ENCODE measurements at regions not wholly inside any gene's neighbourhood (a gene's known extent, or its start where the extent isn't known, plus 50 kb on each side); places are given as distances from the start of the nearest gene placed in this dataset.

DNA sequence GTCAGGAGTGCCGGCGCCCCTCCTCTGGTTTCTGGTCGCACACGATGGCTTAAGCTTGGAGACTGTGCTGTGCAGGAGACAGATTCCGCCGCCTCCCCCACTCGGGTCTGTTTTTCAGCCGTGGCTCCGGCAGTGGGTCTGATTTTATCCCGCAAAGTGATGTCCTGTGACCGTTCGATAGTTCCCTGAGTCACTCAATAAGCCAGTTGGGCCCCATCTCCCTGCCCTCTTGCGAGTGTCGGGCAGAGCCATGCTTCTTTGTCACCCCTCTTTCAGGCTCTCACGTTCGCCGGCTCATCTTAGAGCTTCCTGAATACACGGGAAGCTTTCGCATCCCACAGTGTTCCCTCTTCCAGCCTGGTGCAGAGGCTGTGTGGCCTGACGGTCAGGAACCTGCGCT is 127.8 kb upstream of the RFLNA start:
- DNase-seq = no peak

- no peak for DNase-seq
Observed at GRCh38 chr12:124168016-124168786, 126.7 kb upstream of the RFLNA start.

- no peak for DNase-seq
Observed at GRCh38 chr12:124169577-124170284, 125.2 kb upstream of the RFLNA start.

DNA sequence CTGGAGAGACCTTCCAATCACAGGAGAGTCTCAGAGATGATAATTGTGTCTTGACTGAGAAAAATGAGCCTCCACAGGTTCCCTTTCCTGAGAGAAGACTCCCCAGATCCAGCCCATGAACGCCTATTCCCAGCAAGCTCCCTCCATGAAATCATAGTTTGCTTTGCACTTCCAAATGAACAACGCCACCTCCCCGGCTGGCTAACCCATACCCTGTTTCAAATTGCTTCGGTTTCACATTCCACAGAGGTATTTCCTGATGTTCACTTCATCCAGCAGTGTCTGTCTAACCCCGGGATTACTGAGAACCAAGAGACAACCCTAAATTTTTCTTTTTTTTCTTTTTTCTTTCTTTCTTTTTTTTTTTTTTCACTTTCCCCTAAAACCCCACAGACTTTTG is 124.1 kb upstream of the RFLNA start:
- DNase-seq = peak; percentile 70

- DNase-seq = peak; percentile 30
Observed at GRCh38 chr12:124171231-124171979, 123.5 kb upstream of the RFLNA start.

DNA sequence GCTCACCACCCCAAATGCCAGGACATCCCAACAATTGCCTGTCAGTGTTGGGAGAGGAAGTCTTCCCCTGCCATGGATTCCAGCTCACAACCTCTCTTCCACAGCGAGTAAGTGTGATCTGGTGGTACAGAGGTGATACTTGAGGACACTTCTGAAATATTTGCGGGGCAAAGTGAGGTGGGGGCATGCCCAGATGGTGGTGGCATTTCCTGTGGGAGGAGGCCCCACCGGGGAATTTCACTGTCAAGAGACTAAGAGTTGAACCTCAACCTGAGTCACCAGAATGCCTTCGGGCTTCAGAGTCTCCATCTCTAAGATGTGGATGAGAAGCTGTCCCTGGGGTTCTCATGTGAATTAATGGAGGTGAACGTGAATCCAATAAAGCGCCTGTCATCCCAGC is 122.3 kb upstream of the RFLNA start:
- peak; percentile 82 for DNase-seq

DNA sequence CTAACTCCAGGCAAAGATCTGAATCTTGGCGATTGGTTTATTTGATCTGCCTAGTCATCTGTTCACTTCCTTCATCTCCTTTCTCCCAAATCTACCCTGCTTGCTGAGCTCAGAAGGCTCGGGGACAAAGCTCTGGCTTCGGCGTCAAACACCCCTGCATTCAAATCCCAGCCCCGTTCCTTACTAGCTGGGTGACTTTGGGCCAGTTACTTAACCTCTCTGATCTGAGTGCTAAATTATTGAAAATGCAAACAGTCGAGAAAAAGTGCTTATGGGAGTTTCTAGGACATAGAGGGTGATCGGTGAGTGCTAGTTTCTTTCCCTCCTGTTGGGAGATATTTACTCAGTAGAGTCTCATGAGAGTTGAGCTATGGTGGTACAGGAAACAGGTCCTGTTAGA is 121.2 kb upstream of the RFLNA start:
- no peak for DNase-seq

- peak; percentile 68 for DNase-seq
Observed at GRCh38 chr12:124174451-124175348, 120.2 kb upstream of the RFLNA start.

- no peak for DNase-seq
Observed at GRCh38 chr12:124175704-124176103, 119.2 kb upstream of the RFLNA start.

GRCh38 chr12:124177276-124177950 is 117.5 kb upstream of the RFLNA start:
- DNase-seq = no peak

GRCh38 chr12:124177951-124178316 is 117.0 kb upstream of the RFLNA start:
- no peak for DNase-seq

DNA sequence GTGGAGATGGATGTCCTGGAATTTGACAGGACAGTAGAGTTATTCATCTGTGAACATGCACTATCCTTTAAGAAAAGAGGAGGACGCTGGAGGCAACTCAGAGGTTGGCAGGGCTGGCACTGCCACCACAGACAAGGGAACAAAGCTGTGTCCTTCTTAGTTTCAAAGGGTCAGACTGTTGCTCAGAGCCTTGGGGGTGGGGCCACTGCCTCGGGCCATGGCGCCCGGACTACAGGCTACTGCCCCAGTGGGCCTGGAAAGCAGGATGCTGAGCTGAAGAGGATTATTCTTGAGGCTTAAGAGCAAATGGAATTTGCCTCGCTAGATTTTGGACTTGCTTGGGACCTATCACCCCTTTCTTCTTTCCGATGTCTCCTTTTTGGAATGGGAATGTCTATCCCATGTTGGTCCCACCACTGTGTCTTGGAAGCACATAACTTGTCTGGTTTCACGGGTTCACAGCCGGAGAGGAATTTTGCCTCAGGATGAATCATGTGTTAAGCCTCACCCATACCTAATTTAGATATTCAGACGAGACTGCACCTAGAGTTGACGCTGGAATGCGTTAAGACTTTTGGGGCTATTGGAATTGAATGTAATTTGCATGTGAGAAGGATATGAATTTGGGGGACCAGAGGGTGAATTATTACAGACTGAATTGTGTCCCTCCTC is 114.8 kb upstream of the RFLNA start:
- DNase-seq = peak; percentile 60

GRCh38 chr12:124183172-124183571 is 111.7 kb upstream of the RFLNA start:
- no peak for DNase-seq

GRCh38 chr12:124184456-124184855 is 110.4 kb upstream of the RFLNA start:
- no peak for DNase-seq

DNA sequence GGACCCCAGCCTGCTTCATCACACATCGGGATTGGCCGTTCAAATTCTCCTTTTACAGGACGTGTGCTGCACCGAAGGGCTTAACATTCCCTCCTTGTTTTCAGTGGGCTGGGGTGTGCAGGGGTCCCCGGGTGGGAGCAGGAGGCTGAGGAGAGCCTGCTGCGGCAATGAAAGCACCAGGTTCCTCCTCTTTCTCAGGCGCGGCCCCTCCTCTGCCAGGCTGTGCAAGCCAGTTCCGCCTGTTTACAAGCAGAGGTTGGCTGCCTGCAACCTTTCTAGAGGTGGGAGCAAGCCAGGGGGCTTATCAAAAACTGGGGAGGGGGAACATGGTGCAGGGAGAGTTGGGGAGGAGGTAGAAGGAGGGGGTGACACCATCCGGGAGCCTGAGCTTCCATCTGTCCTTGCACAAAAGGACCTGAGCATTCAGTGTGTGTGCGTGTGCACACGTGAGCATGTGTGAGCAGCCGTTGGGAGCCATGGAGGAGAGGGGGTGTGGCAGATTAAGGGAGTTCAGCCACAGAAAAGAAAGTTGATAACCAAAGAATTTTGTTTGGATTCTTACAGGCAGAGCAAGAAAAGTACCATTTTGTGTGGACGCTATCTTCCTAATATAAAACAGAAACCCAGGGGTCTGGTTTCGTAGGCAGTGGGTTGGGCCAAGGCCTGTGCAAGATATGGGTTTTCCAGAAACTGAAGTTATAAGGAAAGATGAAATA is 108.8 kb upstream of the RFLNA start:
- no peak for DNase-seq

DNA sequence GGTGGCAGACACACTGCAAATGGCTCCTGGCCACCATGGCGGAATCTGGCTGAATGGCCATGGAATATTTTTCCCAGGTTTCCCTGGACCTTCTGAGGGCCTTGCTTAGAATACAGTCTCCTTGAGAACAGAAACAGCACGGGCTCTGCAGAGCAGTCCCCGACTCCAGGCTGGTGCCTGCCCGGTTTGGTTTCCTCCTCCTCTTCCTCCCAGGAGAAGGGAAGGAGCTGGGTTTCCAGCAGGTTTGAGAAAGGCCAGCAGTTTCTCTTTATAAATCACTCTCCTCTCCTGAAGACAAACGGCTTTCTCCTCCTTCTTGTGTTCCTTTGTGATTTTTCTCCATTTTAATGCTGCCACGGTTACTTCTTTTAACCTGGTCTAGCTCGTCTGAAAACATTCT is 106.8 kb upstream of the RFLNA start:
- no peak for DNase-seq

DNA sequence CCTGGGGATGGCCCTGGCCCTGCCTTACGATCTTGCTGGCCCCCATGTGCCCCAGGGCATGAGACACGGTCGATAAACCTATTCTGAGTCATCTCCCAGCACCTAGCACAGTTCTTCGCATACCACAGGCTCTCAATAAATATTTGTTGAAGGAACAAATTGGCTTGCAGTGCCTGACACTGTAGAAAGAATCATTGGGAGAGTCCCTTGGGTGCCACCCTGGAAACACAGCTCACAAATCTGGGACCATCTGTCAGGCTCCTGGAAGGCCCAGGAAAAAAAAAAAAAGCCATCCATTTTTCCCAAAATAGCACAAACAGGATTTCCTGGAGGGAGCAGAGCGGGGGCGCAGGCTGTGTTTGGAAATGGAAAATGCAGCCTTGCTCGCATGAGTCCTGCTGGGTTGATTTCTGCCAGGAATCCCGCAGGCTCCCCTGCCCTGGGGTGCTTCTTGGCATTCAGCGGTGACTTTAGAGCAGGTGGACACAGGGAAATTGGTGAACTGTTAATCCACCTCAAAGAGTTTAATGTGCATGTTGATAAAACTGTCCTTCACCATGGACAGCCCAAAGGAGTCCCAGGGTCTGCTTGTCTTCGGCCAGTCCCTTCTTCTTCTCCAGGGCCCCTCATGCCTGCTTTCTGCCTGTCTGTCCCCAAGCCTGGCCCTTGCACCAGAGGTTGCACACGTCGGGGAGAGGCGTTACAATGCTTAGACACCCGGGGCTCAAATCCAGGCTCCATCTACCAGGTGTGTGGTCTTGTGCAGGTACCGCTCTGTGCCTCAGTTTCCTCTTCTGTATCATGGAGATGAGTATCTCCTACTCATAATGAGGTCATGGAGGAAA is 106.1 kb upstream of the RFLNA start:
- DNase-seq = peak; percentile 63

GRCh38 chr12:124190312-124191023 is 104.4 kb upstream of the RFLNA start:
- no peak for DNase-seq

DNA sequence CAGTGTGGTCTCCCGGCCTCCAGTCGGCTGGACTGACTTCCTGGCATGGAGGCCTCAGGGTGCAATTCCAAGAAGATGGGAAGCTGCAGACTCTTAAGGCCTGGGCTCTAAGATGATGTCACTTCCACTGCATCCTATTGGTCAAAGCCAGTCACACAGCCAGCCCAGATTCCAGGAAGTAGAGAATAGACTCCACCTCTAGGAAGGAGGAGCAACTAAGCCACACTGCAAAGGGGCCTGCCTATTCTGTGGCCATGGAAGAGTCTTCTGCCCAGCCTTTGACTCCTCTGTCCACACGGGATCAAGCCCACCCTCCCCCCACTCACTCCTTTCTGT is 103.9 kb upstream of the RFLNA start:
- DNase-seq = peak; percentile 53

Data from fibroblast of skin of right biceps (primary cell).